LNCAP (cell line): ENCODE measurements at regions not wholly inside any gene's neighbourhood (a gene's known extent, or its start where the extent isn't known, plus 50 kb on each side); places are given as distances from the start of the nearest gene placed in this dataset.

Experiments used
- TF ChIP-seq, protein P1 (sequence below): fragments of 450-650 bp; IDR thresholded peaks from 2 replicates; pipeline ENCODE4 v1.5.1; 2017; ENCODE audit warnings: mild to moderate bottlenecking

DNA sequence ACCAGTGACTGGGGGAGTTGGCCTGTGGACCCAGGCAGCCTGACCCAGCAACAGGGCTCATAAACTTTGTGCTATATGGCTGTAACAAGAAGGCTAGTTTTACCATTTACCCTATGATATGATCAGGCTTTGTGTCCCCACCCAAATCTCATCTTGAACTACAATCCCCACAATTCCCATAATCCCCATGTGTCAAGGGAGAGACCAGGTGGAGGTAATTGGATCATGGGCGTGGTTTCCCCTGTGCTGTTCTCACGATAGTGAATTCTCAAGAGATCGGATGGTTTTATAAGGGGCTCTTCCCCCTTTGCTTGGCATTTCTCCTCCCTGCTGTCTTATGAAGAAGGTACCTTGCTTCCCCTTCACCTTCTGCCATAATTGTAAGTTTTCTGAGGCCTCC is 111.2 kb upstream of the NLRP1 start:
- TF ChIP-seq, protein P1, sequence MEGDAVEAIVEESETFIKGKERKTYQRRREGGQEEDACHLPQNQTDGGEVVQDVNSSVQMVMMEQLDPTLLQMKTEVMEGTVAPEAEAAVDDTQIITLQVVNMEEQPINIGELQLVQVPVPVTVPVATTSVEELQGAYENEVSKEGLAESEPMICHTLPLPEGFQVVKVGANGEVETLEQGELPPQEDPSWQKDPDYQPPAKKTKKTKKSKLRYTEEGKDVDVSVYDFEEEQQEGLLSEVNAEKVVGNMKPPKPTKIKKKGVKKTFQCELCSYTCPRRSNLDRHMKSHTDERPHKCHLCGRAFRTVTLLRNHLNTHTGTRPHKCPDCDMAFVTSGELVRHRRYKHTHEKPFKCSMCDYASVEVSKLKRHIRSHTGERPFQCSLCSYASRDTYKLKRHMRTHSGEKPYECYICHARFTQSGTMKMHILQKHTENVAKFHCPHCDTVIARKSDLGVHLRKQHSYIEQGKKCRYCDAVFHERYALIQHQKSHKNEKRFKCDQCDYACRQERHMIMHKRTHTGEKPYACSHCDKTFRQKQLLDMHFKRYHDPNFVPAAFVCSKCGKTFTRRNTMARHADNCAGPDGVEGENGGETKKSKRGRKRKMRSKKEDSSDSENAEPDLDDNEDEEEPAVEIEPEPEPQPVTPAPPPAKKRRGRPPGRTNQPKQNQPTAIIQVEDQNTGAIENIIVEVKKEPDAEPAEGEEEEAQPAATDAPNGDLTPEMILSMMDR, result no peak

DNA sequence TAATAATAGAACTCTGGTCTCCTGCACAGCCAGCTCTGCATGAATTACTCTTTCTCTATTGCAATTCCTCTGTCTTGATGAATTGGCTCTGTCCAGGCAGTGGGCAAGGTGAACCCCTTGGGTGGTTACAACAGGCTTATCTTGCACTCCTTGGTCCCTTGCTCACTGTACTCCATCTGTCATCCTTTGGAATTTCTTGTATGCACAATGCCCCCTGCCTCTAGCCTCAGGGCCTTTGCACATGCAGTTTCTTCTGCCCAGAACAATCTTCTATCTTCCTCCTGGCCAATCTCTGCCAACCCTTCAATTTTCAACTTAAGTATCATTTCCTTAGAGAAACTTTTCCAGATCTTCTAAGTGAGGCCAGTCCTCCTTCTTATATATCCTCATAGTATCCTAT is 114.7 kb upstream of the NLRP1 start:
- TF ChIP-seq, protein P1, result no peak

DNA sequence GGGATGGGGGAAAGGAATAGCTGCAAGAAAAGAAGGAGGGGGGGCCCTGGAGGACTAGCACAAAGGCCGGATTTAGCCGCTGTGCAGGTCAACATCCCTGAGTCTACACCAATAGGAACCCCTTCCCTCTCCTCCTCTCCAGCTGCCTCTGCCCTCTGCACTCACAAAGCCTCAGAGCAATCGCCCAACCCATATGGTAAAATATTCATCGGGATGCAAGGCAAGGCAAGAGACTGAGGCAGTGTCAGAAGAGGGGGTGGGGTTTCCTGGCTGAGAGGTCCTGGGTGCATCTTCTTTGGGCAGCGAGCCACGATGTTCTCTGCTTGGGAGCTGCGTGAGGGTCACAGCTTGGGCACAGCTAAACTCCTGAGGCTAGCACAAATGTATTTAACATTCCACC is 115.5 kb upstream of the NLRP1 start:
- TF ChIP-seq, protein P1, result no peak

DNA sequence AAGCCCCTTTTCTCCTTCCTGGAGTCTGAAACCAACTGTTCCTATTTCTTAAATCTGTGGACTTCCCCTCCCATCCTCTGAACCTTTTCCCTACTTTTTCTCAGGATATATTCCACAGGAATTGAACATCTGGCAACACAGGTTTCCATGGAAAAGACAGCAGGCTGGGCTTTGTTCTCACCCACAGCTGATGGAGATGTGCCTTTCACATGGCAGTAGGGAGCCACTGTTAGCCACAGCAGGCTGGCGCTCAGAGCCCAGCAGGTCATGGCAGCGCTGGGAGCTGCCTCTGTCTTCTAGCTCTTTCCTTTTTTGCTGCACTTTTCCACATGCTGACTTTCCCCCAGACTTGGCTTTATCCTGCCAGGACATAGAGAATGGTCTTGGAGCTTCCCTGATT is 116.4 kb upstream of the NLRP1 start:
- TF ChIP-seq, protein P1, result no peak

DNA sequence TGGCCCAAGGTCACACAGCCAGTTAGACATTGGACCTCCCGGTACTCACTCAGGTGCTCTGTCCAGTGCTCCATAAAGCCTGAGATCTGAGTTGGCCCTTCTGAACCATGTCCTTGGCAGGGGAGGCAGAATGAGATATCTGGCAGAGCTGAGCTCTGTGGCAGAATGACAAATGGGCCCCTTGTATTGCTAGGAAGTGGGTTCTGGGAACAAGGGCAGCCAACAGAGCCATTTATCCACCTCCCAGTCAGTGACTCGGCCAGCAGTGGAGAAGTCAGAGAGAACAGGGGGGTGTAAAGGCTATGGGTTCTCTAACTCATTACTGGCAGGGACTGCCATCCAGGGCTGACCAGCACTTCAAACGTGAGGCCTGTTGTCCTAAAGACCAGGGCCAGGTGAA is 117.1 kb upstream of the NLRP1 start:
- TF ChIP-seq, protein P1, result no peak

DNA sequence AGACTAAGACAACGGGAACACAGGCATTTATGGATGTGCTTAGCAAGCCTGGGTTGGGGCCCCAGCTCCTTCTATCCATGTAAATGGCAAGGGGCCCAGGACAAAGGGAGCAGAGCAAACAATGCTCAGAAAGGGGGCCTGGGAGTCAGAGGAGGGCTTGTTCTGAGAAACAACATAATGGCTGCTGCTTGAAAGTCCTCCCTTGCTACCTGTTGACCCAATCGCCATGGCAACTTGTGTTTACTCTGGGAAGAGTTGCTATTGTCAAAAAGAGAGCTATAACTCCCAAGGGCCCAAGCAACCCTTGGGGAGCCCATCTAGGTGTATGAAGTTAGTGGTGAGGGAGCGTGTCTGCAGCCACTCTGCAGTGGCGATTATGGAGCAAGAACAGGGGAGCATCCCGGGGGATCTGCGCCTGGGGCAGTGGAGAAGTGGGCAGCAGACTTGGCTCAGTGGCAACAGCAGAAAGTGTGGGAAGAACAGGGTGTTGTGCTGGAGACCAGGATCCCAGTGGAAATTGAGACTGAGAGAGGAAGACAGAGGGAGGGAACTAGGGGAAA is 118.7 kb upstream of the NLRP1 start:
- TF ChIP-seq, protein P1, result no peak

DNA sequence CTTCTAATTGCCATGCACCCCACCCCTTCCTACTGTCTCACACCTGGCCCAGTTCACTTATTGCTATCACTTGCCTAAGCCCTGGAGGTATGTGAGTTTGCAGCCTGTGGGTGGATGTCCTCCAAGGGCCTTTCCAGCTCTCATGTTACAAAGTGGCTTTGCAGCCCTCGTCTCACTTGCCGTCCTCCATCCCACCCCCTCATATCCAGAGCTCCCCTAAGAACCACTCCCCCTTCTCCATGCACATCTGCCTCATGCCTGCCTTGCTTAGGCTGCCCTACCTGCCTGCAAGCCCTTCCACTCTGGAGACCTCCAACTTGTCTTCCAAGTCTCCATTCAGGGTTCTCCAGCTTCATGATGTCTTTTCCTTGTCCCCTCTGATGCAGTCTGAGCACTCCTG is 119.4 kb upstream of the NLRP1 start:
- TF ChIP-seq, protein P1, result no peak
